ENCODE measurements at regions not wholly inside any gene's neighbourhood (a gene's known extent, or its start where the extent isn't known, plus 50 kb on each side); places are given as distances from the start of the nearest gene placed in this dataset.

- no peak for TF ChIP-seq CTCF (IDR thresholded peaks at IDR 0.05)
- no peak for TF ChIP-seq POLR2A (IDR thresholded peaks at IDR 0.05)
Observed at GRCh38 chr5:159783726-159784247, 132.5 kb upstream of the ADRA1B start.
